Smooth muscle cell (in vitro differentiated cells): ENCODE measurements at regions not wholly inside any gene's neighbourhood (a gene's known extent, or its start where the extent isn't known, plus 50 kb on each side); places are given as distances from the start of the nearest gene placed in this dataset.

ENCODE experiments used
- DNase-seq: peaks from one replicate; lab custom pipeline; 2025; ENCODE audit not compliant: unreplicated experiment; lab: John Stamatoyannopoulos, UW
- H2AFZ ChIP-seq: fragments of 200-600 bp; sonication (generic); 2 replicates; pipeline ENCODE4 v1.6.0; 2016; ENCODE audit warnings: antibody characterized with exemption, low read depth, mild to moderate bottlenecking
- H3F3A ChIP-seq: fragments of 200-600 bp; sonication (generic); 2 replicates; pipeline ENCODE4 v1.6.0; 2017; ENCODE audit warnings: antibody characterized with exemption, low read depth
- H3K27ac ChIP-seq: fragments of 200-600 bp; sonication (generic); 2 replicates; pipeline ENCODE4 v1.5.1; 2016; ENCODE audit warnings: low read depth, mild to moderate bottlenecking
- H3K27me3 ChIP-seq: fragments of 200-600 bp; sonication (generic); 2 replicates; pipeline ENCODE4 v1.6.1; 2016; ENCODE audit warnings: low read depth, mild to moderate bottlenecking
- H3K36me3 ChIP-seq: fragments of 200-600 bp; sonication (generic); 2 replicates; pipeline ENCODE4 v1.5.1; 2016; ENCODE audit warnings: low read depth
- H3K4me1 ChIP-seq: fragments of 200-600 bp; sonication (generic); 2 replicates; pipeline ENCODE4 v1.5.1; 2016; ENCODE audit warnings: low read depth
- H3K4me2 ChIP-seq: fragments of 200-600 bp; sonication (generic); 2 replicates; pipeline ENCODE4 v1.6.0; 2016; ENCODE audit warnings: mild to moderate bottlenecking
- H3K4me3 ChIP-seq: fragments of 200-600 bp; sonication (generic); 2 replicates; pipeline ENCODE4 v1.5.1; 2016; ENCODE audit warnings: mild to moderate bottlenecking
- H3K79me2 ChIP-seq: fragments of 200-600 bp; sonication (generic); 2 replicates; pipeline ENCODE4 v1.6.0; 2016; ENCODE audit warnings: low read depth, mild to moderate bottlenecking
- H3K9ac ChIP-seq: fragments of 200-600 bp; sonication (generic); 2 replicates; pipeline ENCODE4 v1.6.0; 2016; ENCODE audit warnings: low read depth
- H3K9me3 ChIP-seq: fragments of 200-600 bp; sonication (generic); replicated peaks from 2 replicates; pipeline ENCODE4 v1.5.1; 2016; ENCODE audit warnings: low read depth
- H4K20me1 ChIP-seq: fragments of 200-600 bp; sonication (generic); 2 replicates; pipeline ENCODE4 v1.6.0; 2016; ENCODE audit warnings: low read depth
- WGBS: methylation state at CpG from one replicate; pipeline ENCODE4 v1.1.7; 2016; ENCODE audit warnings: low lambda C conversion rate; 5-methylcytosine and 5-hydroxymethylcytosine counted together
- TF ChIP-seq, protein P1 (sequence below): fragments of 200-600 bp; sonication (generic); IDR thresholded peaks from 2 replicates; pipeline ENCODE4 v1.5.1; 2017; ENCODE audit warnings: borderline replicate concordance, mild to moderate bottlenecking, antibody characterized with exemption; ENCODE audit not compliant: insufficient read depth, poor library complexity, severe bottlenecking

DNA sequence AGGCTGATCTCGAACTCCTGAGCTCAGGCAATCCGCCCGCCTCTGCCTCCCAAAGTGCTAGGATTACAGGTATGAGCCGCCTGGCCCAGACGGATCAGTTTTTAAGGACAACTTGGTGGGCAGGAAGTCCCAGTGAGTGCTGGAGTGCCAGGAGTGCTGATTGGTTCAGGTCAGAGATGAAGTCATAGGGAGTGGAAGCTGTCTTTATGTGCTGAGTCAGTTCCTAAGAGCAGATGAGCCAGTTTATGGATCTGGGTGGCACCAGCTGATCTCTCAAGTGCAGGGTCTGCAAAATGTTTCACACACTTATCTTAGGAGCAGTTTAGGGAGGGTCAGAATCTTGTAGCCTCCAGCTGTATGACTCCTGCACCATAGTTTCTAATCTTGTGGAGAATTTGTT, 292.1 kb upstream of the ELAVL2 start:
- no peaks in the 10 kb centered on the region for H3K27me3 ChIP-seq
- H3K4me1 ChIP-seq = no peaks in the 10 kb centered on the region
- H3K36me3 ChIP-seq = no peaks in the 10 kb centered on the region
- H3K79me2 ChIP-seq = no peaks in the 10 kb centered on the region
- TF ChIP-seq, protein P1, sequence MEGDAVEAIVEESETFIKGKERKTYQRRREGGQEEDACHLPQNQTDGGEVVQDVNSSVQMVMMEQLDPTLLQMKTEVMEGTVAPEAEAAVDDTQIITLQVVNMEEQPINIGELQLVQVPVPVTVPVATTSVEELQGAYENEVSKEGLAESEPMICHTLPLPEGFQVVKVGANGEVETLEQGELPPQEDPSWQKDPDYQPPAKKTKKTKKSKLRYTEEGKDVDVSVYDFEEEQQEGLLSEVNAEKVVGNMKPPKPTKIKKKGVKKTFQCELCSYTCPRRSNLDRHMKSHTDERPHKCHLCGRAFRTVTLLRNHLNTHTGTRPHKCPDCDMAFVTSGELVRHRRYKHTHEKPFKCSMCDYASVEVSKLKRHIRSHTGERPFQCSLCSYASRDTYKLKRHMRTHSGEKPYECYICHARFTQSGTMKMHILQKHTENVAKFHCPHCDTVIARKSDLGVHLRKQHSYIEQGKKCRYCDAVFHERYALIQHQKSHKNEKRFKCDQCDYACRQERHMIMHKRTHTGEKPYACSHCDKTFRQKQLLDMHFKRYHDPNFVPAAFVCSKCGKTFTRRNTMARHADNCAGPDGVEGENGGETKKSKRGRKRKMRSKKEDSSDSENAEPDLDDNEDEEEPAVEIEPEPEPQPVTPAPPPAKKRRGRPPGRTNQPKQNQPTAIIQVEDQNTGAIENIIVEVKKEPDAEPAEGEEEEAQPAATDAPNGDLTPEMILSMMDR = no peak
- peak overlapping the region; percentile 27 for H2AFZ ChIP-seq
- H3K4me2 ChIP-seq = no peak overlapping the region
- H3K27ac ChIP-seq = no peak overlapping the region
- no peaks in the 10 kb centered on the region for H4K20me1 ChIP-seq
- whole genome bisulfite sequencing = 61% methylated on average over 5 of the region's 5 CpGs
- DNase-seq = no peak
- H3F3A ChIP-seq = no peaks in the 10 kb centered on the region
- H3K9me3 ChIP-seq = no peaks in the 10 kb centered on the region
- no peak overlapping the region for H3K9ac ChIP-seq
- no peak overlapping the region for H3K4me3 ChIP-seq

DNA sequence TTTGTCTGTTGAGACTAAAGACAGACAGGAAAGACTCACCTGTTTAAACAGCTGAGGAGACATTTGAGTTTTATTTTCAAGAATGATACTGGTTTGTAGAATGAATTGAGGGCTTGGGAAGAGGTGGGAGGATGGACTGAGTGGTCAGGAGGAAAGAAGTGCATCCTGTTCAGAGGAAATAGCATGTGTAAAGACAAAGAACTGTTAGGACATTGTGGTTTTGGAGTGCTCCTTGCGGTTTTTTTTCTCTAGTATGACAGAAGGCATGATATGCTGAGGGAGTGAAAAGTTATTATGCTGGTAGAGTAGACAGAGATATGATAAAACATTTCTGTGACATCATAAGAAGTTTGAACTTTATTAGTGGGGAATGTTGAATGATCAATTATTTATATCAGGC, 270.7 kb upstream of the ELAVL2 start:
- Histone ChIP-seq H3K4me1 (no peaks in the 10 kb centered on the region), H3K27ac (no peak overlapping the region), H4K20me1 (no peaks in the 10 kb centered on the region), H3K9me3 (no peaks in the 10 kb centered on the region), H3K36me3 (no peaks in the 10 kb centered on the region), H3K27me3 (no peaks in the 10 kb centered on the region), H3K79me2 (no peaks in the 10 kb centered on the region), H2AFZ (no peak overlapping the region), H3K4me3 (no peak overlapping the region), H3K4me2 (no peak overlapping the region), H3F3A (no peaks in the 10 kb centered on the region), H3K9ac (no peak overlapping the region)
- TF ChIP-seq, protein P1 = no peak
- 96% methylated on average over 1 of the region's 1 CpG for WGBS
- DNase-seq = no peak

DNA sequence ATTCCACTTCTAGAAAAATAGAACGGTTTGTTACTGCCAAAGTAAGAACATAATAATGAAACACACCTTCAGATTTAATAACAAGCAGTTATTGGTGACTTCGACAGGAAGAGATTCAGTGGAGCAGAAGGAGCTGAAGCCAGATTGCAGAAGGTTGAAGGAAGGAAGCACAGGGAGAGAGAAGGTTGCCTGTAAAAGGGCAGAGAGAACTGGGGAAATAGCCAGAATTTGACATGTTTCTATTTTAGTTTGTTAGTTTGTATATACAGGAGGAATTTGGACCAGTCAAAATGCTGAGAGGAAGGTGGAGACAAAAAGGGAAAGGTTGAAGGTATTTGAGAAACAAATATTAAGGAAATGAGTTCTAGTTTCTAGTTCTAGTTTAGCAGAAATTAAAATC, 269.2 kb upstream of the ELAVL2 start:
- Histone ChIP-seq H3K79me2 (no peaks in the 10 kb centered on the region), H3F3A (no peaks in the 10 kb centered on the region), H3K9me3 (no peaks in the 10 kb centered on the region), H4K20me1 (no peaks in the 10 kb centered on the region), H3K36me3 (no peaks in the 10 kb centered on the region), H3K27ac (no peak overlapping the region), H3K4me2 (no peak overlapping the region), H3K4me1 (no peaks in the 10 kb centered on the region), H2AFZ (no peak overlapping the region), H3K4me3 (no peak overlapping the region), H3K27me3 (no peaks in the 10 kb centered on the region), H3K9ac (no peak overlapping the region)
- no peak for DNase-seq
- TF ChIP-seq, protein P1 = no peak
- WGBS = 91% methylated on average over 2 of the region's 2 CpGs

DNA sequence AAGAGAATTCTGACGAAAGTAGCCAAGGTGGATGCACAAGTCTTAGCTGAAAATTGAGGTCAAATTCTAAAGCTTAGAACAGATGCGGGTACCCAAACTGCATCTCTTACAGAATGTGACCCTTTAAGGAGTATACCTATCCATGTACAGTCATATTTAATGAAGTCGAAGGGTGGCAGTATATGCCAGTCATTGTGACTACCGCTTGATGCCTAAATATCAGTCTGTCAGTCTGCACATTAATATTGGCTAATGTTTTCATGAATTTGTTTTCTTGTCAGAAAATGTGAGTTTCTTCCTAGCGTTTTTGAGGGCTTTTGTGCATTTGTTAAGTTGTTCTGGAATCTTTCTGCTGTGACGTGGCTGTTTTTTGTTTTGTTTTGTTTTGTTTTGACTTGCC, 264.5 kb upstream of the ELAVL2 start:
- TF ChIP-seq, protein P1 = peak; percentile 10
- H3K79me2 ChIP-seq = no peaks in the 10 kb centered on the region
- no peak overlapping the region for H2AFZ ChIP-seq
- no peak overlapping the region for H3K9ac ChIP-seq
- H3K4me1 ChIP-seq = no peaks in the 10 kb centered on the region
- H4K20me1 ChIP-seq = no peaks in the 10 kb centered on the region
- H3F3A ChIP-seq = no peaks in the 10 kb centered on the region
- 84% methylated on average over 6 of the region's 6 CpGs for WGBS
- H3K4me3 ChIP-seq = no peak overlapping the region
- H3K27me3 ChIP-seq = no peaks in the 10 kb centered on the region
- no peaks in the 10 kb centered on the region for H3K36me3 ChIP-seq
- DNase-seq = no peak
- H3K27ac ChIP-seq = no peak overlapping the region
- H3K9me3 ChIP-seq = no peaks in the 10 kb centered on the region
- H3K4me2 ChIP-seq = no peak overlapping the region
